ENCODE measurements at regions not wholly inside any gene's neighbourhood (a gene's known extent, or its start where the extent isn't known, plus 50 kb on each side); places are given as distances from the start of the nearest gene placed in this dataset.

GRCh38 chr5:117417501-117417900, 842.9 kb upstream of the SEMA6A start:
- H3K18ac ChIP-seq (ENCODE audit: low read length), result no peak overlapping the region
- H3K9ac ChIP-seq (ENCODE audit: low read depth, low read length, poor library complexity), result no peak overlapping the region
- H3K79me1 ChIP-seq (ENCODE audit: low read depth, low read length), result no peaks in the 10 kb centered on the region
- H3K4me2 ChIP-seq (ENCODE audit: insufficient read depth, low read length, poor library complexity, severe bottlenecking), result no peak overlapping the region
- H3K27me3 ChIP-seq (ENCODE audit: control insufficient read depth in 3 of 3, insufficient read depth in 3 of 3, low read depth in 1 of 3, low read length in 3 of 3), result no peaks in the 10 kb centered on the region
- no peak overlapping the region for H2AK5ac ChIP-seq (ENCODE audit: low read depth, low read length)
- peaks cover 0 to 5% of the 10 kb centered on the region in 2 donors for H3K9me3 ChIP-seq (replicated peaks in 1 of 2; ENCODE audit: control insufficient read depth in 2 of 2, insufficient read depth in 1 of 2, low read depth in 1 of 2, low read length in 2 of 2)
- H3K14ac ChIP-seq (ENCODE audit: low read length), result no peak overlapping the region
- H4K91ac ChIP-seq (ENCODE audit: low read depth, low read length, poor library complexity), result no peak overlapping the region
- H4K8ac ChIP-seq (ENCODE audit: low read depth, low read length), result no peak overlapping the region
- no peak overlapping the region for H3K23ac ChIP-seq (ENCODE audit: low read depth, low read length, poor library complexity)
- no CpG with 5 or more reads among the region's 1 CpG for WGBS, 2 donors (ENCODE audit: extremely low coverage in 2 of 2, insufficient read length in 2 of 2, insufficient replicate concordance in 1 of 2)
- no peak for DNase-seq (ENCODE audit: low spot score)
- no peak overlapping the region for H3K4ac ChIP-seq (ENCODE audit: low read length)
- H2AFZ ChIP-seq (ENCODE audit: low read length), result no peak overlapping the region
- no peak overlapping the region for H3K4me3 ChIP-seq (ENCODE audit: low read length in 2 of 2)
- H2BK15ac ChIP-seq (ENCODE audit: low read length), result no peak overlapping the region
- H2BK5ac ChIP-seq (ENCODE audit: low read length), result no peak overlapping the region
- no peaks in the 10 kb centered on the region for H3K4me1 ChIP-seq (ENCODE audit: control insufficient read depth in 2 of 2, insufficient read depth in 1 of 2, low read depth in 1 of 2, low read length in 2 of 2)
- H2BK120ac ChIP-seq (ENCODE audit: low read depth, low read length), result no peak overlapping the region
- H2BK12ac ChIP-seq (ENCODE audit: low read length), result no peak overlapping the region
- no peak overlapping the region for H3K27ac ChIP-seq (replicated peaks; ENCODE audit: low read length)
- H3K36me3 ChIP-seq (replicated peaks in 1 of 2; ENCODE audit: control insufficient read depth in 2 of 2, insufficient read depth in 2 of 2, low read length in 2 of 2), result no peaks in the 10 kb centered on the region

- no peak overlapping the region for H3K4me3 ChIP-seq (ENCODE audit: low read length in 2 of 2)
- no CpG with 5 or more reads among the region's 1 CpG for WGBS, 2 donors (ENCODE audit: extremely low coverage in 2 of 2, insufficient read length in 2 of 2, insufficient replicate concordance in 1 of 2)
- H2BK15ac ChIP-seq (ENCODE audit: low read length), result no peak overlapping the region
- DNase-seq (ENCODE audit: low spot score), result no peak
- no peaks in the 10 kb centered on the region for H3K4me1 ChIP-seq (ENCODE audit: control insufficient read depth in 2 of 2, insufficient read depth in 1 of 2, low read depth in 1 of 2, low read length in 2 of 2)
- no peak overlapping the region for H3K9ac ChIP-seq (ENCODE audit: low read depth, low read length, poor library complexity)
- no peak overlapping the region for H3K23ac ChIP-seq (ENCODE audit: low read depth, low read length, poor library complexity)
- H3K36me3 ChIP-seq (replicated peaks in 1 of 2; ENCODE audit: control insufficient read depth in 2 of 2, insufficient read depth in 2 of 2, low read length in 2 of 2), result no peaks in the 10 kb centered on the region
- no peak overlapping the region for H3K4ac ChIP-seq (ENCODE audit: low read length)
- no peak overlapping the region for H3K14ac ChIP-seq (ENCODE audit: low read length)
- H2BK12ac ChIP-seq (ENCODE audit: low read length), result no peak overlapping the region
- H2BK120ac ChIP-seq (ENCODE audit: low read depth, low read length), result no peak overlapping the region
- H3K4me2 ChIP-seq (ENCODE audit: insufficient read depth, low read length, poor library complexity, severe bottlenecking), result no peak overlapping the region
- peak overlapping the region; percentile 15 for H2AFZ ChIP-seq (ENCODE audit: low read length)
- H2AK5ac ChIP-seq (ENCODE audit: low read depth, low read length), result no peak overlapping the region
- no peak overlapping the region for H4K91ac ChIP-seq (ENCODE audit: low read depth, low read length, poor library complexity)
- H3K9me3 ChIP-seq (replicated peaks in 1 of 2; ENCODE audit: control insufficient read depth in 2 of 2, insufficient read depth in 1 of 2, low read depth in 1 of 2, low read length in 2 of 2), result no peaks in the 10 kb centered on the region
- H3K27ac ChIP-seq (replicated peaks; ENCODE audit: low read length), result no peak overlapping the region
- no peak overlapping the region for H4K8ac ChIP-seq (ENCODE audit: low read depth, low read length)
- no peaks in the 10 kb centered on the region for H3K79me1 ChIP-seq (ENCODE audit: low read depth, low read length)
- no peaks in the 10 kb centered on the region for H3K27me3 ChIP-seq (ENCODE audit: control insufficient read depth in 3 of 3, insufficient read depth in 3 of 3, low read depth in 1 of 3, low read length in 3 of 3)
- H3K18ac ChIP-seq (ENCODE audit: low read length), result no peak overlapping the region
- H2BK5ac ChIP-seq (ENCODE audit: low read length), result no peak overlapping the region
These were observed 840.3 kb upstream of the SEMA6A start for GRCh38 chr5:117414926-117415325.

DNA sequence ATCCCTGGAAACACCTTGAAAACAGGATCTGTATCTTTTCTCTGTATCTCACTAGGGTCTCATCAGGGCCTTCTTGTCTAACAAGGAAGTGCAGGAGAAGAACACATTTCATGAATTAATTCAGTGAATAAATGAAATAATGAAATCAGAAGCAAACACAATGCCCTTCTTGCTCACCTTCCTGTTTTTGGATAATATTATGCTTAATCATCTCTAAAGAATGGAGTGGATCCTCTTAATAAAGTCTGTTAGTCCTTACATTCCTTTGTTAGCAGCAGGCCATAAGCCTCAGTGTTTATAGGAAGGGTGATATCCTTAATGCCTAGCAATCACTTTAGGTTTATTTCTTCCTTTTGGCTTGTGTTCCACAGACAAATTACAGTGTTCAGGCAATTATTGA, 837.1 kb upstream of the SEMA6A start:
- Histone ChIP-seq H3K4me3 (ENCODE audit: low read length in 2 of 2) (no peak overlapping the region), H3K27me3 (ENCODE audit: control insufficient read depth in 3 of 3, insufficient read depth in 3 of 3, low read depth in 1 of 3, low read length in 3 of 3) (no peaks in the 10 kb centered on the region), H3K23ac (ENCODE audit: low read depth, low read length, poor library complexity) (no peak overlapping the region), H3K4me1 (ENCODE audit: control insufficient read depth in 2 of 2, insufficient read depth in 1 of 2, low read depth in 1 of 2, low read length in 2 of 2) (no peaks in the 10 kb centered on the region), H3K36me3 (replicated peaks in 1 of 2; ENCODE audit: control insufficient read depth in 2 of 2, insufficient read depth in 2 of 2, low read length in 2 of 2) (no peaks in the 10 kb centered on the region), H3K18ac (ENCODE audit: low read length) (no peak overlapping the region), H3K14ac (ENCODE audit: low read length) (no peak overlapping the region), H2AK5ac (ENCODE audit: low read depth, low read length) (no peak overlapping the region), H3K4ac (ENCODE audit: low read length) (no peak overlapping the region), H2BK120ac (ENCODE audit: low read depth, low read length) (no peak overlapping the region), H2BK5ac (ENCODE audit: low read length) (no peak overlapping the region), H3K79me1 (ENCODE audit: low read depth, low read length) (no peaks in the 10 kb centered on the region), H3K9me3 (replicated peaks in 1 of 2; ENCODE audit: control insufficient read depth in 2 of 2, insufficient read depth in 1 of 2, low read depth in 1 of 2, low read length in 2 of 2) (no peaks in the 10 kb centered on the region), H2AFZ (ENCODE audit: low read length) (peak overlapping the region; percentile 18), H2BK15ac (ENCODE audit: low read length) (no peak overlapping the region), H3K9ac (ENCODE audit: low read depth, low read length, poor library complexity) (no peak overlapping the region), H3K27ac (replicated peaks; ENCODE audit: low read length) (no peak overlapping the region), H4K8ac (ENCODE audit: low read depth, low read length) (no peak overlapping the region), H2BK12ac (ENCODE audit: low read length) (no peak overlapping the region), H3K4me2 (ENCODE audit: insufficient read depth, low read length, poor library complexity, severe bottlenecking) (no peak overlapping the region), H4K91ac (ENCODE audit: low read depth, low read length, poor library complexity) (no peak overlapping the region)
- DNase-seq (ENCODE audit: low spot score), result no peak

- Histone ChIP-seq H4K8ac (ENCODE audit: low read depth, low read length) (no peak overlapping the region), H3K27ac (replicated peaks; ENCODE audit: low read length) (no peak overlapping the region), H2BK120ac (ENCODE audit: low read depth, low read length) (no peak overlapping the region), H3K4me3 (ENCODE audit: low read length in 2 of 2) (no peak overlapping the region), H4K91ac (ENCODE audit: low read depth, low read length, poor library complexity) (no peak overlapping the region), H2AFZ (ENCODE audit: low read length) (no peak overlapping the region), H3K4me1 (ENCODE audit: control insufficient read depth in 2 of 2, insufficient read depth in 1 of 2, low read depth in 1 of 2, low read length in 2 of 2) (no peaks in the 10 kb centered on the region), H3K9me3 (replicated peaks in 1 of 2; ENCODE audit: control insufficient read depth in 2 of 2, insufficient read depth in 1 of 2, low read depth in 1 of 2, low read length in 2 of 2) (no peaks in the 10 kb centered on the region), H3K79me1 (ENCODE audit: low read depth, low read length) (no peaks in the 10 kb centered on the region), H2BK12ac (ENCODE audit: low read length) (no peak overlapping the region), H3K14ac (ENCODE audit: low read length) (no peak overlapping the region), H3K36me3 (replicated peaks in 1 of 2; ENCODE audit: control insufficient read depth in 2 of 2, insufficient read depth in 2 of 2, low read length in 2 of 2) (no peaks in the 10 kb centered on the region), H3K4me2 (ENCODE audit: insufficient read depth, low read length, poor library complexity, severe bottlenecking) (no peak overlapping the region), H3K9ac (ENCODE audit: low read depth, low read length, poor library complexity) (no peak overlapping the region), H2AK5ac (ENCODE audit: low read depth, low read length) (no peak overlapping the region), H3K23ac (ENCODE audit: low read depth, low read length, poor library complexity) (no peak overlapping the region), H3K27me3 (ENCODE audit: control insufficient read depth in 3 of 3, insufficient read depth in 3 of 3, low read depth in 1 of 3, low read length in 3 of 3) (no peaks in the 10 kb centered on the region), H3K18ac (ENCODE audit: low read length) (no peak overlapping the region), H2BK5ac (ENCODE audit: low read length) (no peak overlapping the region), H3K4ac (ENCODE audit: low read length) (no peak overlapping the region), H2BK15ac (ENCODE audit: low read length) (no peak overlapping the region)
- DNase-seq (ENCODE audit: low spot score), result no peak
- WGBS, 2 donors (ENCODE audit: extremely low coverage in 2 of 2, insufficient read length in 2 of 2, insufficient replicate concordance in 1 of 2), result no CpG with 5 or more reads among the region's 2 CpGs
These were observed 830.6 kb upstream of the SEMA6A start for GRCh38 chr5:117405197-117405596.

All from neuronal stem cell (in vitro differentiated cells).